Mesendoderm (in vitro differentiated cells): ENCODE measurements at regions not wholly inside any gene's neighbourhood (a gene's known extent, or its start where the extent isn't known, plus 50 kb on each side); places are given as distances from the start of the nearest gene placed in this dataset.

ENCODE experiments used
- DNase-seq: peaks from one replicate; pipeline ENCODE4 v3.0.0; 2013
- H2AK5ac ChIP-seq: 2 replicates; pipeline ENCODE4 v1.6.1; 2013; ENCODE audit warnings: low read length, inconsistent platforms
- H2BK120ac ChIP-seq: 2 replicates; pipeline ENCODE4 v1.6.1; 2013; ENCODE audit warnings: low read depth, mild to moderate bottlenecking, low read length, moderate library complexity, mixed read lengths
- H2BK15ac ChIP-seq: replicated peaks from 2 replicates; pipeline ENCODE4 v1.6.1; 2013; ENCODE audit warnings: low read depth, mild to moderate bottlenecking, moderate library complexity
- H2BK5ac ChIP-seq: 2 replicates; pipeline ENCODE4 v1.6.1; 2013; ENCODE audit warnings: low read length, inconsistent platforms
- H3K18ac ChIP-seq: 2 replicates; pipeline ENCODE4 v1.6.1; 2013; ENCODE audit warnings: mild to moderate bottlenecking, low read length, mixed read lengths
- H3K23ac ChIP-seq: one replicate; pipeline ENCODE4 v1.6.1; 2013; ENCODE audit warnings: low read length
- H3K27ac ChIP-seq: 2 replicates; pipeline ENCODE4 v1.5.1; 2013; ENCODE audit warnings: low read depth, mild to moderate bottlenecking, inconsistent platforms, low read length, moderate library complexity
- H3K27me3 ChIP-seq: 2 replicates; pipeline ENCODE4 v1.6.1; 2013; ENCODE audit warnings: low read length, control low read depth, mild to moderate bottlenecking, inconsistent platforms; ENCODE audit not compliant: insufficient read depth, poor library complexity
- H3K36me3 ChIP-seq: 2 replicates; pipeline ENCODE4 v1.6.1; 2013; ENCODE audit warnings: low read length, inconsistent platforms; ENCODE audit not compliant: control insufficient read depth, insufficient read depth
- H3K4ac ChIP-seq: one replicate; pipeline ENCODE4 v1.6.1; 2013; ENCODE audit warnings: low read depth, mild to moderate bottlenecking, low read length, moderate library complexity
- H3K4me1 ChIP-seq: 2 replicates; pipeline ENCODE4 v1.6.1; 2013; ENCODE audit warnings: low read depth, low read length, inconsistent platforms; ENCODE audit not compliant: control insufficient read depth
- H3K4me2 ChIP-seq: 2 replicates; pipeline ENCODE4 v1.6.1; 2013; ENCODE audit warnings: low read length
- H3K4me3 ChIP-seq: 2 replicates; pipeline ENCODE4 v1.5.1; 2013; ENCODE audit warnings: mild to moderate bottlenecking, low read length
- H3K56ac ChIP-seq: one replicate; pipeline ENCODE4 v1.6.1; 2013; ENCODE audit warnings: low read length
- H3K79me1 ChIP-seq: 2 replicates; pipeline ENCODE4 v1.6.1; 2013; ENCODE audit warnings: low read length, inconsistent platforms
- H3K79me2 ChIP-seq: 2 replicates; pipeline ENCODE4 v1.6.1; 2013; ENCODE audit warnings: mild to moderate bottlenecking, low read length; ENCODE audit not compliant: control insufficient read depth, insufficient read depth
- H3K9ac ChIP-seq: 2 replicates; pipeline ENCODE4 v1.6.1; 2013; ENCODE audit warnings: low read length, inconsistent platforms
- H4K5ac ChIP-seq: one replicate; pipeline ENCODE4 v1.6.1; 2013; ENCODE audit warnings: low read length
- H4K8ac ChIP-seq: one replicate; pipeline ENCODE4 v1.6.1; 2013; ENCODE audit warnings: low read depth, mild to moderate bottlenecking, control low read depth, low read length, moderate library complexity
- WGBS: extraction: QIAGEN DNeasy Blood & Tissue Kit; methylation state at CpG from one replicate; pipeline ENCODE4 v1.1.7; 2013; ENCODE audit warnings: low lambda C conversion rate, missing lambda C conversion rate; ENCODE audit not compliant: insufficient coverage; ENCODE audit errors: extremely low coverage; 5-methylcytosine and 5-hydroxymethylcytosine counted together

DNA sequence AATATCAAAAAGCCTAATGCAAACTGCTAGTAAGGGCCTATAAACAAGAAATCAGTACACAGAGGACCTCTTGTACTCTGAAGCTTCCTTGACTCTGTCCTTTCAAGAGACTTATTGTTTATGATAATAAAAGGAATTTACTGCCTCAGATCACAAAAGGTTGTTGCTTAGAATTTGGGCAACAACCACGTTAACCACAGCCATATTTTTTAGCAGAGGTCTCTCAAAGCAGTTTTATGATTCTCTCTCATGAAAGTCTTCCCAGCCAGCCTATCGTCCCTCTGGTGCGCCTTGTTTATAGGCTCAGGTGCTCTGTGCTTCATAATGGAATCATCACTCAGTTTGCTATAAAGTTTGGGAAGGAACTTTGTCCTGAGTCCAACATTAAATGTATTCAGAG lies 270.6 kb downstream of the RCHY1 start:
- Histone ChIP-seq H3K56ac (no peak overlapping the region), H2BK15ac (no peak overlapping the region), H2BK120ac (no peak overlapping the region), H3K18ac (no peak overlapping the region), H3K27me3 (no peaks in the 10 kb centered on the region), H2BK5ac (no peak overlapping the region), H3K4ac (no peak overlapping the region), H2AK5ac (no peak overlapping the region), H3K79me1 (no peaks in the 10 kb centered on the region), H3K4me3 (no peak overlapping the region), H4K8ac (no peak overlapping the region), H3K79me2 (no peaks in the 10 kb centered on the region), H3K23ac (no peak overlapping the region), H3K27ac (no peak overlapping the region), H4K5ac (no peak overlapping the region), H3K4me1 (no peaks in the 10 kb centered on the region), H3K9ac (no peak overlapping the region), H3K36me3 (no peaks in the 10 kb centered on the region), H3K4me2 (no peak overlapping the region)
- no peak for DNase-seq
- no CpG with 5 or more reads among the region's 3 CpGs for WGBS

DNA sequence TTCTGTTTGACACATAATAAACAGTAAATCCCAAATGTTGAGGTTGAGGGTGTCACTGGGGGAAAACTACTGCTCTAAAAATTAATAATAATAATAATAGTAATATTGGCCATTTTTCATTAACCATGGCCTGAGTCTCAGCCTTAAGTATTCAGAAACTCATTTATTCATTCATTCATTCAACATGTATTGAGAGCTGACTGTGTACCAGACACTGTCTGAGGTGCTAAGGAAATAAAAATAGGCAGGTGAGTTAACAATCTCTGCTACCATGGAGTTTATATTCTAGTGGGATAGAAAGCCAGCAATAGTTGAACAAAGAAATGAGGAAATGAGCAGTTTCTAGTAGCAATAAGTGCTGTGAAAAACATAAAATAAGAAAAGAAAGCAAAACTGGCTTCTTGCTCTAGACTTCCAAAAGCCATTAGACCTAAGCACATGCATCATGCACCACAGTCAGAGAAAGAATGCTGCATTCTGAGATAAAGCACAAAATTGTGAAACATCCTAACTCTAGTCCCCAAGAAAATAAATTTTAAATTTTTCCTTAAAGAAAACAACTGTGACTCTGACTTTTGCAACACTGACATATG lies 278.7 kb downstream of the RCHY1 start:
- no peak overlapping the region for H3K18ac ChIP-seq
- H2BK15ac ChIP-seq = no peak overlapping the region
- H3K36me3 ChIP-seq = no peaks in the 10 kb centered on the region
- H2BK5ac ChIP-seq = no peak overlapping the region
- no peak overlapping the region for H4K8ac ChIP-seq
- H3K79me1 ChIP-seq = no peaks in the 10 kb centered on the region
- H3K27me3 ChIP-seq = no peaks in the 10 kb centered on the region
- H3K79me2 ChIP-seq = no peaks in the 10 kb centered on the region
- no peak overlapping the region for H4K5ac ChIP-seq
- H3K4me3 ChIP-seq = no peak overlapping the region
- H3K9ac ChIP-seq = no peak overlapping the region
- H2BK120ac ChIP-seq = no peak overlapping the region
- H3K27ac ChIP-seq = no peak overlapping the region
- no peak overlapping the region for H3K56ac ChIP-seq
- H3K4me2 ChIP-seq = no peak overlapping the region
- no peaks in the 10 kb centered on the region for H3K4me1 ChIP-seq
- no peak overlapping the region for H2AK5ac ChIP-seq
- H3K23ac ChIP-seq = no peak overlapping the region
- H3K4ac ChIP-seq = no peak overlapping the region
- no peak for DNase-seq

DNA sequence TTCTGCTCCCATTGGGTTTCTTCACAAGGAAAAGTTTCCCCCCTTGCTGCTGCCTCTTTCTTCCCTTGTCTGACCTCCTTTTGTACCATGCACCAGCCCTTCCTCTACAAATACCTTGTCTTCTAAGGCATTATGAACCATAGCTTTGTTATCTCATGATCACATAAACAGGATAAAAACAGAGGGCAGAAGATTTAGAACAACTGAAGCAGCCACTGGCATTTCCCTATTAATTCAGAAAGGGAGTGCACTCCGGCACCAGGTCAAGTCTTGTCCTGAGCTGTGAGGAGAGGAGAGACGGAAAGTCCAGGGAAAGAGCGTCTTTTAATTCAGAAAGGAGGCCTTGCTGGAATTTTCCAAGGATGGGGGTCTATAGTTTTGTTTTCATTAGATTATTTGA lies 281.7 kb downstream of the RCHY1 start:
- no peak overlapping the region for H3K23ac ChIP-seq
- no peak overlapping the region for H3K18ac ChIP-seq
- H3K9ac ChIP-seq = no peak overlapping the region
- no CpG with 5 or more reads among the region's 3 CpGs for WGBS
- H3K4ac ChIP-seq = no peak overlapping the region
- H2BK5ac ChIP-seq = no peak overlapping the region
- H2BK120ac ChIP-seq = no peak overlapping the region
- DNase-seq = no peak
- H3K4me3 ChIP-seq = no peak overlapping the region
- H4K8ac ChIP-seq = no peak overlapping the region
- H3K36me3 ChIP-seq = no peaks in the 10 kb centered on the region
- H3K27me3 ChIP-seq = no peaks in the 10 kb centered on the region
- H3K4me2 ChIP-seq = no peak overlapping the region
- no peak overlapping the region for H3K56ac ChIP-seq
- H3K4me1 ChIP-seq = no peaks in the 10 kb centered on the region
- H3K79me2 ChIP-seq = no peaks in the 10 kb centered on the region
- H3K79me1 ChIP-seq = no peaks in the 10 kb centered on the region
- H4K5ac ChIP-seq = no peak overlapping the region
- no peak overlapping the region for H2BK15ac ChIP-seq
- no peak overlapping the region for H3K27ac ChIP-seq
- H2AK5ac ChIP-seq = no peak overlapping the region

- Histone ChIP-seq H3K4me2 (no peak overlapping the region), H2BK120ac (no peak overlapping the region), H3K27me3 (no peaks in the 10 kb centered on the region), H2AK5ac (no peak overlapping the region), H3K56ac (no peak overlapping the region), H3K4me3 (no peak overlapping the region), H3K18ac (no peak overlapping the region), H3K4me1 (no peaks in the 10 kb centered on the region), H2BK5ac (no peak overlapping the region), H3K27ac (no peak overlapping the region), H4K5ac (no peak overlapping the region), H3K23ac (no peak overlapping the region), H3K79me1 (no peaks in the 10 kb centered on the region), H3K79me2 (no peaks in the 10 kb centered on the region), H2BK15ac (no peak overlapping the region), H3K9ac (no peak overlapping the region), H3K4ac (no peak overlapping the region), H3K36me3 (no peaks in the 10 kb centered on the region), H4K8ac (no peak overlapping the region)
- no peak for DNase-seq
- WGBS = no CpG with 5 or more reads among the region's 3 CpGs
These were observed 284.2 kb downstream of the RCHY1 start for GRCh38 chr4:75229806-75230570.

- no peak overlapping the region for H3K4me3 ChIP-seq
- no peak overlapping the region for H3K4me2 ChIP-seq
- H3K27ac ChIP-seq = no peak overlapping the region
- H3K27me3 ChIP-seq = no peaks in the 10 kb centered on the region
- H3K9ac ChIP-seq = no peak overlapping the region
- no peak overlapping the region for H3K56ac ChIP-seq
- no CpG with 5 or more reads among the region's 2 CpGs for WGBS
- no peaks in the 10 kb centered on the region for H3K36me3 ChIP-seq
- H4K8ac ChIP-seq = no peak overlapping the region
- no peaks in the 10 kb centered on the region for H3K79me1 ChIP-seq
- DNase-seq = no peak
- no peak overlapping the region for H3K4ac ChIP-seq
- H2BK120ac ChIP-seq = no peak overlapping the region
- H2BK5ac ChIP-seq = no peak overlapping the region
- H4K5ac ChIP-seq = no peak overlapping the region
- H3K23ac ChIP-seq = no peak overlapping the region
- H2BK15ac ChIP-seq = no peak overlapping the region
- H3K79me2 ChIP-seq = no peaks in the 10 kb centered on the region
- no peak overlapping the region for H2AK5ac ChIP-seq
- H3K18ac ChIP-seq = no peak overlapping the region
- no peaks in the 10 kb centered on the region for H3K4me1 ChIP-seq
These were observed 280.6 kb downstream of the PARM1 start for GRCh38 chr4:75213480-75213879.

GRCh38 chr4:75211422-75211821 lies 278.5 kb downstream of the PARM1 start:
- Histone ChIP-seq H3K18ac (no peak overlapping the region), H2AK5ac (no peak overlapping the region), H3K4me2 (no peak overlapping the region), H3K79me2 (no peaks in the 10 kb centered on the region), H3K4me1 (no peaks in the 10 kb centered on the region), H2BK5ac (no peak overlapping the region), H3K9ac (no peak overlapping the region), H3K23ac (no peak overlapping the region), H2BK15ac (no peak overlapping the region), H3K4ac (no peak overlapping the region), H3K56ac (no peak overlapping the region), H2BK120ac (no peak overlapping the region), H3K27me3 (no peaks in the 10 kb centered on the region), H3K27ac (no peak overlapping the region), H3K36me3 (no peaks in the 10 kb centered on the region), H4K5ac (no peak overlapping the region), H3K79me1 (no peaks in the 10 kb centered on the region), H3K4me3 (no peak overlapping the region), H4K8ac (no peak overlapping the region)
- no peak for DNase-seq
- WGBS = no CpG with 5 or more reads among the region's 4 CpGs
